GM12878 (cell line): ENCODE measurements at regions not wholly inside any gene's neighbourhood (a gene's known extent, or its start where the extent isn't known, plus 50 kb on each side); places are given as distances from the start of the nearest gene placed in this dataset.

Experiments
- ATAC-seq: fragments of 200-7000 bp; cut with Tn5 transposase; 3 replicates; pipeline ENCODE4 v1.9.1; 2020; ENCODE audit warnings: mild to moderate bottlenecking, moderate library complexity
- BruUV-seq: library from RNA; stranded (reverse); fragments of 400-500 nt; replicated peaks from 2 replicates; lab custom pipeline; 2021; lab: Mats Ljungman, UMichigan
- CTCF ChIA-PET: fragments of 300-600 bp; sonication (Branson Sonifier 250); formaldehyde crosslinking; extraction: SDS; loops from one replicate; lab custom pipeline; 2021; ENCODE audit warnings: inconsistent platforms; lab: Yijun Ruan, JAX
- POLR2A ChIA-PET: fragments of 350-600 bp; formaldehyde crosslinking; extraction: SDS; loops from one replicate; lab custom pipeline; 2021; ENCODE audit warnings: inconsistent platforms; lab: Charles Lee
- RAD21 ChIA-PET: fragments of 300-600 bp; sonication (Branson Sonifier 250); formaldehyde crosslinking; loops from one replicate; lab custom pipeline; 2023; ENCODE audit warnings: antibody characterized with exemption; ENCODE audit not compliant: unreplicated experiment; lab: Charles Lee
- SMC1A ChIA-PET: fragments of 300-600 bp; sonication (Branson Sonifier 250); formaldehyde crosslinking; loops from one replicate; lab custom pipeline; 2023; ENCODE audit not compliant: unreplicated experiment, uncharacterized antibody; lab: Charles Lee
- DNase-seq: peaks from one replicate; pipeline ENCODE4 v3.0.0-alpha.2; 2011; ENCODE audit warnings: low read depth, low spot score
- FAIRE-seq: peaks from 3 replicates; lab custom pipeline; 2011; peaks lifted over from hg19 to GRCh38; lab: Jason Lieb, UNC
- H2AFZ ChIP-seq: 2 replicates; pipeline ENCODE4 v1.6.0; 2011; ENCODE audit warnings: low read depth, low read length, control low read depth; ENCODE audit not compliant: control insufficient read depth
- H3K27ac ChIP-seq: 2 replicates; pipeline ENCODE4 v1.5.1; 2011; ENCODE audit warnings: control low read depth; ENCODE audit not compliant: control insufficient read depth, insufficient read depth
- H3K27me3 ChIP-seq, 2 experiments: replicated peaks in 1 of 2; 2 replicates each; pipeline versions ENCODE4 v1.6.0 to v1.6.1; 2011; ENCODE audit warnings: low read length in 1 of 2; ENCODE audit not compliant: control insufficient read depth in 2 of 2, insufficient read depth in 2 of 2
- H3K36me3 ChIP-seq, 2 experiments: 2 replicates each; pipeline ENCODE4 v1.5.1; 2011; ENCODE audit warnings: low read length in 1 of 2; ENCODE audit not compliant: control insufficient read depth in 2 of 2, insufficient read depth in 2 of 2
- H3K4me1 ChIP-seq: 2 replicates; pipeline ENCODE4 v1.6.1; 2011; ENCODE audit warnings: mild to moderate bottlenecking, low read length, moderate library complexity, mixed read lengths; ENCODE audit not compliant: control insufficient read depth, insufficient read depth
- H3K4me2 ChIP-seq: 2 replicates; pipeline ENCODE4 v1.6.0; 2011; ENCODE audit warnings: control low read depth; ENCODE audit not compliant: control insufficient read depth, insufficient read depth
- H3K4me3 ChIP-seq: fragments of 200-600 bp; sonication (generic); 2 replicates; pipeline ENCODE4 v1.5.1; 2016
- H3K79me2 ChIP-seq: 2 replicates; pipeline ENCODE4 v1.6.0; 2011; ENCODE audit warnings: low read length; ENCODE audit not compliant: control insufficient read depth, insufficient read depth
- H3K9ac ChIP-seq: 2 replicates; pipeline ENCODE4 v1.8.0; 2011; ENCODE audit warnings: low read length, control low read depth, mixed read lengths; ENCODE audit not compliant: control insufficient read depth, insufficient read depth
- H3K9me3 ChIP-seq: replicated peaks from 3 replicates; pipeline ENCODE4 v1.5.1; 2011; ENCODE audit warnings: mild to moderate bottlenecking, low read length; ENCODE audit not compliant: control insufficient read depth, insufficient read depth
- H4K20me1 ChIP-seq: 2 replicates; pipeline ENCODE4 v1.6.0; 2011; ENCODE audit not compliant: control insufficient read depth, insufficient read depth
- BMI1 ChIP-seq: fragments of 450-650 bp; IDR thresholded peaks from 2 replicates; pipeline ENCODE4 v1.6.1; 2016; ENCODE audit warnings: mild to moderate bottlenecking, moderate library complexity, borderline replicate concordance
- CBX5 ChIP-seq: sonication (generic); IDR thresholded peaks from 2 replicates; pipeline ENCODE4 v1.6.1; 2016; ENCODE audit warnings: low read depth, moderate library complexity, mild to moderate bottlenecking, inconsistent platforms
- CREB1 ChIP-seq: IDR thresholded peaks from 2 replicates; pipeline ENCODE4 v1.6.1; 2012; ENCODE audit warnings: low read depth, mild to moderate bottlenecking, inconsistent platforms
- E2F8 ChIP-seq: fragments of 450-650 bp; IDR thresholded peaks from 2 replicates; pipeline ENCODE4 v1.6.1; 2018; ENCODE audit warnings: mild to moderate bottlenecking, low read depth, moderate library complexity; ENCODE audit not compliant: partially characterized antibody
- EED ChIP-seq: sonication (generic); IDR thresholded peaks from 2 replicates; pipeline ENCODE4 v1.6.1; 2016; ENCODE audit warnings: antibody characterized with exemption, low read depth
- MLLT1 ChIP-seq: fragments of 450-650 bp; IDR thresholded peaks from 2 replicates; pipeline ENCODE4 v1.6.1; 2016; ENCODE audit warnings: mild to moderate bottlenecking
- MXI1 ChIP-seq: fragments of 150-350 bp; IDR thresholded peaks from 2 replicates; pipeline ENCODE4 v1.6.1; 2011; ENCODE audit warnings: low read depth, mild to moderate bottlenecking, inconsistent platforms, low read length, improper control_type of control experiment
- MYB ChIP-seq: fragments of 150-350 bp; IDR thresholded peaks from 2 replicates; pipeline ENCODE4 v1.6.1; 2014; ENCODE audit warnings: mild to moderate bottlenecking, low read depth, low read length, borderline replicate concordance
- NFXL1 ChIP-seq: fragments of 450-650 bp; IDR thresholded peaks from 2 replicates; pipeline ENCODE4 v1.6.1; 2017; ENCODE audit warnings: antibody characterized with exemption, mild to moderate bottlenecking, borderline replicate concordance
- RB1 ChIP-seq: fragments of 450-650 bp; formaldehyde crosslinking; IDR thresholded peaks from 2 replicates; pipeline ENCODE4 v1.6.1; 2017; ENCODE audit warnings: mild to moderate bottlenecking, borderline replicate concordance
- REST ChIP-seq: IDR thresholded peaks from 2 replicates; pipeline ENCODE4 v1.6.1; 2012; ENCODE audit warnings: mild to moderate bottlenecking, low read depth, low read length
- RUNX3 ChIP-seq: IDR thresholded peaks from 2 replicates; pipeline ENCODE4 v1.6.1; 2012; ENCODE audit warnings: low read length, inconsistent platforms
- STAT1 ChIP-seq: fragments of 450-650 bp; conservative IDR thresholded peaks from 2 replicates; pipeline ENCODE4 v1.6.1; 2014; ENCODE audit warnings: antibody characterized with exemption, mild to moderate bottlenecking
- SUZ12 ChIP-seq: fragments of 200-600 bp; sonication (generic); IDR thresholded peaks from one replicate; pipeline ENCODE4 v1.6.1; 2018; ENCODE audit warnings: antibody characterized with exemption, mild to moderate bottlenecking; ENCODE audit not compliant: unreplicated experiment
- TCF12 ChIP-seq: IDR thresholded peaks from 2 replicates; pipeline ENCODE4 v1.6.1; 2011; ENCODE audit warnings: low read depth, mild to moderate bottlenecking, low read length
- WGBS: methylation state at CpG from one replicate; pipeline ENCODE4 v1.1.6; 2016; ENCODE audit warnings: low lambda C conversion rate; ENCODE audit not compliant: insufficient replicate concordance, insufficient coverage; ENCODE audit errors: missing lambda C conversion rate; 5-methylcytosine and 5-hydroxymethylcytosine counted together
- in situ Hi-C: fragments of 300-500 bp; cut with MboI; formaldehyde crosslinking; loops from 9 replicates; pipeline ENCODE4 v1.14.3; 2018; ENCODE audit warnings: mixed read lengths
- intact Hi-C: fragments of 100-400 bp; cut with micrococcal nuclease; formaldehyde crosslinking; loops from one replicate; pipeline ENCODE4 v1.14.2; 2022; ENCODE audit not compliant: unreplicated experiment
- TF ChIP-seq, protein P1 (sequence below): IDR thresholded peaks from 2 replicates; pipeline ENCODE4 v1.6.1; 2012; ENCODE audit warnings: low read length, inconsistent platforms

GRCh38 chr11:29447821-29448220, 569.0 kb downstream of the KCNA4 start:
- no TSS peak for BruUV-seq
- DNase-seq: no peak
- no peak for ATAC-seq
- in situ Hi-C loops: loop anchor here (25.0 kb wide), 1 partner anchor 1464 kb away; no protein-coding TSS in a partner anchor
- Histone ChIP-seq H2AFZ (no peak overlapping the region), H3K4me2 (no peak overlapping the region), H3K4me3 (no peak overlapping the region), H3K4me1 (no peaks in the 10 kb centered on the region), H3K27ac (no peak overlapping the region), H3K79me2 (no peaks in the 10 kb centered on the region), H3K27me3 (no peaks in the 10 kb centered on the region), H3K9me3 (no peaks in the 10 kb centered on the region), H3K36me3 (no peaks in the 10 kb centered on the region), H3K9ac (no peak overlapping the region), H4K20me1 (no peaks in the 10 kb centered on the region)
- TF ChIP-seq E2F8 (no peak), TCF12 (no peak), RB1 (no peak), CREB1 (no peak), CBX5 (no peak), NFXL1 (no peak), BMI1 (no peak), MXI1 (no peak), EED (no peak), REST (no peak), SUZ12 (no peak), STAT1 (no peak), MYB (no peak), MLLT1 (no peak), RUNX3 (no peak)
- TF ChIP-seq, protein P1, sequence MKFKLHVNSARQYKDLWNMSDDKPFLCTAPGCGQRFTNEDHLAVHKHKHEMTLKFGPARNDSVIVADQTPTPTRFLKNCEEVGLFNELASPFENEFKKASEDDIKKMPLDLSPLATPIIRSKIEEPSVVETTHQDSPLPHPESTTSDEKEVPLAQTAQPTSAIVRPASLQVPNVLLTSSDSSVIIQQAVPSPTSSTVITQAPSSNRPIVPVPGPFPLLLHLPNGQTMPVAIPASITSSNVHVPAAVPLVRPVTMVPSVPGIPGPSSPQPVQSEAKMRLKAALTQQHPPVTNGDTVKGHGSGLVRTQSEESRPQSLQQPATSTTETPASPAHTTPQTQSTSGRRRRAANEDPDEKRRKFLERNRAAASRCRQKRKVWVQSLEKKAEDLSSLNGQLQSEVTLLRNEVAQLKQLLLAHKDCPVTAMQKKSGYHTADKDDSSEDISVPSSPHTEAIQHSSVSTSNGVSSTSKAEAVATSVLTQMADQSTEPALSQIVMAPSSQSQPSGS: no peak
- ChIA-PET SMC1A (no interaction called here), RAD21 (interaction anchor here (1.0 kb wide), 1 partner anchor 695 kb away, joined by 3 read pairs; no protein-coding TSS in a partner anchor), CTCF (interaction anchor here (1.3 to 1.7 kb wide), 2 partner anchors 15 to 695 kb away, joined by 4 to 5 read pairs; no protein-coding TSS in a partner anchor), POLR2A (no interaction called here)
- no peak for FAIRE-seq
- intact Hi-C loops: no loop called here
- 0% methylated on average over 1 of the region's 1 CpG for WGBS
